ENCODE measurements at regions not wholly inside any gene's neighbourhood (a gene's known extent, or its start where the extent isn't known, plus 50 kb on each side); places are given as distances from the start of the nearest gene placed in this dataset.

DNA sequence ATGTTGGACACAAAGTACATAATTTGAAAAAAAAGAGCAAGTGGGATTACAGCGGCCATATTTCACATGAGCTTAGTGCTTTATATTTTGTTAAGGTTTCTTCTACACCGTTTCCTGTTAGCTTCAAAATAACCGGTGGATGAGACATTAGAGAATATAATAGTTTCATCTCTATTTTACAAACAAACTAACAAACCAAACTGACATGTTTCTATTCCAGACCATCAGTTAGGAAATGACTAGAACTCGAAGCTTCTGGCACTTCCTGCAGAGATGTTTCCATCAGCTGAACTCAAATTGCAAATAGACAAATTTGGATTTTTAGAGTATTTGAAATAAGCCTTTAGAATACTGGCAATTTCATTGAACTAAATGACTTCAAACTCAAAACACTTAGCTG lies 86.5 kb downstream of the MTRR start:
- DNase-seq (ENCODE audit: low read depth in 2 of 3, low spot score in 2 of 3) = no peak

DNA sequence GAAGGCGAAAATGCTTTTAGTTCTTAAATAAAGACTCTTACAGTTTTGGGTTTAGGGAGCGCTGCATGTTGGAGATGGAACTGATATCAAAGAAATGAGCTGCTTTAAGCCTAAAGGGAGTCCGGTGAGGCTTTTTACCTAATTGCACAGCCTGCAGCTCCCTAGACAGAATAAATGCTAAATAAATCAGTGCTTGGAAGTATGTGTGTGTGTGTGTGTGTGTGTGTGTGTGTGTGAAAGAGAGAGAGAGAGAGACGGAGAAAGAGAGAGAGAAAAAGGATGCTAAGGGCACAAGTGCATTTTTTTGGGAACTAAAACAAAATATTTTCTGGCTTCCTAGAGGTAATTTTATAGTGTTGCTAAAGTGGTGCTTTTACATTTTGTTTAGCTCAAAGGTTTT lies 88.4 kb downstream of the MTRR start:
- no peak for DNase-seq (ENCODE audit: low read depth in 2 of 3, low spot score in 2 of 3)

DNA sequence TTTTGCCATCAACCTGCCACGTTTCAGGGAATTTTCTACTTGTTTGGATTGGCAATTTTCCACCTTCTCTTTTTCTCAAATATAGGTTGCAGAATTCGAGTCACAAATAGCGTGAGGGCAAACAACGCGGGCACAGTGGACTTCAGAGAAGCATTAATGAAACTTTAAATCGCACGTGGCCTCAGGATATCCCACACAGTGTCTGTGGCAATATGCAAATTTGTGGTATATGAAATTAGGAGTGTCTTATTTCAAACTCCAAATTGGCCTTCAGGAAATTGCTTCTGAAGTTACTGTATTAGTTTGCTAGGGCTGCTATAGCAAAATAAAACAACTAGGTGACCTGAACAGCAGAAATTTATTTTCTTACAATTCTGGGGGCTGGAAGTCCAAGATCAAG lies 91.2 kb downstream of the MTRR start:
- no peak for DNase-seq (ENCODE audit: low read depth in 2 of 3, low spot score in 2 of 3)

DNA sequence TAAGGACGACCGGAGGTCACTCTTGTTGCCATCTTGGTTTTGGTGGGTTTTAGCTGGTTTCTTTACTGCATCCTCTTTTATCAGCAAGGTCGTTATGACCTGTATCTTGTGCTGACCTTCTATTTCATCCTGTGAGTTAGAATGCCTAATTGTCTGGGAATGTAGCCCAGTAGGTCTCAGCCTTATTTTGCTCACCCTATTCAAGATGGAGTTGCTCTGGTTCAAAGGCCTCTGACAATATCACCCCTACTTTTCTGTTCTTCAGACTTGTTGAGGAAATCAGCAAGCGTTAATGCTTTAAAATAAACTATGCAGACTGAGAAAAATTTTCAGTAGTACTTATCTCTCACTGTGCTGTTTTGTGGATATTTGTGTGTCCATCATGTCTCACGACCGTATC lies 92.6 kb downstream of the MTRR start:
- no peak for DNase-seq (ENCODE audit: low read depth in 2 of 3, low spot score in 2 of 3)

DNA sequence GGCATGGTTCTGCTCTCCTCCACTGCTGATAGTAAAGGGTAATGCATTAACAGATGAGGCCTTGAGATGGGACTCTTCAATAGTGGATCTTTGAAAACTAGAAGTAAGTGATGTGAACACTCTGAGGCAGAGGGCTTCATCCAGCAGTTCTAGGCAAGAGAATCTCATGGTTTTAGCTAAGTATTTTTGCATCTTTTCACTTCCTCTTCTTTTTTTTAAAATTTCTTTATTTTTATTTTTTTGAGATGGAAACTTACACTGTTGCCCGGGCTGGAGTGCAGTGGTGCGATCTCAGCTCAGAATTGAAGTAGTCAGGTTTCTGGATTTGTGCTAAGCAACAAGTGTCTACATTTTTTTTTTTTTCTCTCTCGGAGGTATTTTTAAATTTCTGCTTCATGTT lies 101.9 kb downstream of the MTRR start:
- DNase-seq (ENCODE audit: low read depth in 2 of 3, low spot score in 2 of 3) = no peak

DNA sequence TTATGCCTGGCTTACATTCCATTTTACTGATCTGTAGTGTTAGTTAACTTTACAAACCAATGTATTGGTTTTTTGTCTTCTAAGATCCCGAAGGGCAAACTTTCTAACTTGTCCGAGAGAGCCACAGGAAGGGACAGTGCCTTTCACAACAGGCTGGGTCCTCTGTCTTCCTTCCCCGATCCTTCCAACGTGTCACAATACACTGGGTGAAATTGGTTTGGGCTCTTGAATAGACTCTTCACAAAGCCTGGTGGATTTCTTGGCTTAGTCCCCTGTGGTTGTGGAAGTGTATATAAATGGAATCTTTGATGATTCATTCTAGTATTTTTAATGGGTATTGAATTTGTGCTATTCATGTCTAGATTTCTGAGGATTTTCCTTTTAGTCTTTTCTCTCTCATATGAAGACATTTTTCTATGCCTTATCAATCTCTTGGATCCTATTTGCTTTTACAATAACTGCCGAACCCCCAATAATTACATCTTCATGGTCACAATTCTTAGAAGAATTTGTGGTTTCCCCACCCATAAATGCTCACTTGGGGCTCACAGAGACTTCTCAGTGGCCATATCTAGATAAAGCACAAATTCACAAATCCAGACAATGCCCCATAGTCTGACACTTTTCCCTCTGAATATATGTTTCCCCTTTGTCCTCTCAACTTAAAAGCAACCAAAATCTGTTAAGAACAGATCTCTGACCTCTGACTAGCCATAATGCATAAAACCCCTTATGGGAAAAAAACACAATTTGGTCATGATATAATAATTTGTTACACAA lies 107.7 kb downstream of the MTRR start:
- DNase-seq (ENCODE audit: low read depth in 2 of 3, low spot score in 2 of 3) = no peak

DNA sequence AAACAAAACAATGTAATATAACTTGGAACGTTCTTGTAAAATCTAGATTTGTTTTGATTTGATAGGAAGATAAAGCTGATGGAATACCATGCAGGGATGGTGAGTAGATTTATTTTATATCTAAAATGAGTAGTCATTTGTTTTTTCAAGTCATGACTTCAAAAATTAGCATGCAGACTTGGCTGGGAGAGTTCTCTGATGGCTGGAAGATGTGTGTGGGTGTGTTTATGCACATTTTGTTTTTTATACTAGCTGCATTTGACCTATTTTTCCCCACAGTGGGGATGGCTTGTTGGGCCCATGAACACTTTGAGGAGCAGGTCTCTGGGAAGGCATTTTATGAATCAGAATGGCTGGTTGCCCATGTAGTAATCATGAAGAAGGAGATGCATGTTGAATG lies 109.2 kb downstream of the MTRR start:
- DNase-seq (ENCODE audit: low read depth in 2 of 3, low spot score in 2 of 3) = no peak

DNA sequence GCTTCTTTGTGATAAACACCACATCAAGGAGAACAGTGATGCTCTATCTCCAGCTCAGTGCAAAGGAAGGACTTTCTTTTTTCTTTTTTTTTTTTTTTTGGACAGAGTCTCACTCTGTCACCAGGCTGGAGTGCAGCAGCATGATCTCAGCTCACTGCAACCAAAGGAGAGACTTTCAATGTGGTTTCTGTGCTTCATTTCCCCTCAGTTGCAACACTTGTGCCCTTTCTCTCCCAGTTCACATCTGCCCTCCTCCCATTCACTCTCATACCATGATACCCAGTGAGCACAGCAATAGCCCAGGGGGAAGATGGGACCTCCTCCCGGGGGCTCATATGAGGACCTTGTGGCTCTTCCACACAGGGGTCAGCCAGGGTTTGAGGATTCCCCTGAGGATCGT lies 110.0 kb downstream of the MTRR start:
- no peak for DNase-seq (ENCODE audit: low read depth in 2 of 3, low spot score in 2 of 3)

DNA sequence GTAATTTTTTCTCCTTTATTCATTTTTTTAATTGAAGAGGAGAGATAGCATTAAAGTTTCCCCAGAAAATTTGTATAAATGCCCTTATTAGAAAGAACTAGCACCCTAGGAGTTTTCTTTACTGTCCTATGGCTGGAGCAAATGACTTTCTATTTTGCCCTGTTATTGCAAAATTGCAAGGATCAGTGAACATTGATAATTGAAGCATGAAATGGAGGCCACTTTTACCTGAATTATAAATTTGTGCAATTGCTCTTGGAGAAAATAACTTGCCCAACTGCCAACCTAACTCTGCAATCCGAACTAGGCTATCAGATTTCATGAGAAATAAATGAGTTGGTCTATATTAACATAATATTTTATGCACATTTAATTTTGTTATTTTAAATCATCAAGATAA lies 111.9 kb downstream of the MTRR start:
- no peak for DNase-seq (ENCODE audit: low read depth in 2 of 3, low spot score in 2 of 3)

DNA sequence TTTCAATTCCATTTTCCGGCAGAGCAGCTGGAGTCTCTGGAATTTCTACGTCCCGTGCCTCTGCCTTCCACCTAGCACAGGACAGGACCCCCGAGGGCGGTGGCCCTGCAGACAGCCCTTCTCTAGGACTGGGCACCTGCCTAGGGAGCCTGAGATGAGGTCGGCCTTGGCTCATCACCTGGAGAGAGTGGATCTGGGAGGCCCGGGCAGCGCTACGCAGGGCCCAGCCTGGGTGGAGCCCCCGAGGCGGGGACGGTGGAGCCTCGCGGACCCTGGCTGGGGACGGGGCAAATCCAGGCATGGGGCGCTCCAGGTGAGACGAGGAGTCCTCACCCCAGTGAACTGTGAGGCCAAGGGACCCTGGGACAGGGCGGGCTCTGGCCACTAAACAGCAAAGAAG lies 114.5 kb downstream of the MTRR start:
- no peak for DNase-seq (ENCODE audit: low read depth in 2 of 3, low spot score in 2 of 3)

DNA sequence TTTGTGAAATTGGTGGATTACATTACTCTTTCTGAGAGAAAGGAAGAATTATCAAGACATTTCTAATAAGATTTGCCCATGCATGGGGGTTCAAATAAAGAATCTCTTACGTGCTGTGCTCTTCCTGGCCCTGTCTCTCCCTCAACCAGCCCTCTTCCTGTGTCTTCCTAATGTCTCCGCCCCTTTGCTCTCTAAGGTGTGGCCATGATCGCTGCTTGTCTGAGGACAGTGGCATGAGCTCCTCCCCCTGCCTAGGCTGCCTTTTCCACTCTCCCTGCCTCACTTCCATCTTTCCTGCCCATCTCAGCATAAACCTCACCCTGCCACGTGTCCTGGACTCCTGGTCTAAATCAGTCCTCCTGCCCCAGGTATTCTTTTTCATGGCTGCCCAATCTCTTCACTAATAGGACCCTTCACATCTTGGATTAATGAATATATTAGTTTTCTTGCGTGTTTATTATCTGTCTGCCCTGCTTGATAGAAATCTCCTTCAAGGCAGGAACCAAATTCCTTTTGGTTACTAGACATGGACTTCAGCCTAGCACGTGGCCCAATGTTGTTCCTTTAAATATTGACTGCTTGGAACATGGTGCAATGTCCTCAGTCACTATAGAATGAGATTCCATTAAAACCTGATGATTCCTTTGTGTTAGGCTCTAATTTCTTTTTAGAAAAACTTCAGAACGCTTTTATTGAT lies 122.3 kb downstream of the MTRR start:
- DNase-seq (ENCODE audit: low read depth in 2 of 3, low spot score in 2 of 3) = no peak

DNA sequence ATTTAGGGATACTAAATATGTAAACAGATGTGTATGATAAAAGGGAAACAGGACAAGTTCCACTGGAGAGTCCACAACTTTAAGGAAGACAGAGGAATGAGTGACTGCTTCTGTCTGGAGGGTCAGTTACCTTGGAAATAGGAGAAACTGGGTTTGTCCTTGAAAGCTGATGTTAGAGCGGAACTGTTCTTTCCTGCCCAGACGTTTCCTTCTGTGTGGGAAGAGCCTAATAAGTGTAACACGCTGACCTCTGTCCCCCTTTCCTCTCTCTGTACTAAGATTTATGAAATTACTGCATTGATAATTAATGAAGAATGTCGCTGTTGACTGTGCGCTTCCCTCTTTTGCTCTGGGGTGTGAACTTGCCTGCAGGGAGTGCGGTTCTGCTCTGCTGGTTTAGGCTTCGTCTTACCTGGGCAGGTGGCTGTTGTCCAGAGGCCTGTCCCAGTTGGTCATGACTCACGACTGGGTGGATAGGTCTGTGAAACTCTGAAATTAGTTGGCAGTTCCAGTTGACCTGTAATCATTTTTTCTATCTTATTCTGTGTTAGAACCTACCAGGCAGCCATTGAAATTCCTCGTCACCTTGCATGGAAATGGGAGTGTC lies 126.8 kb downstream of the MTRR start:
- no peak for DNase-seq (ENCODE audit: low read depth in 2 of 3, low spot score in 2 of 3)

DNA sequence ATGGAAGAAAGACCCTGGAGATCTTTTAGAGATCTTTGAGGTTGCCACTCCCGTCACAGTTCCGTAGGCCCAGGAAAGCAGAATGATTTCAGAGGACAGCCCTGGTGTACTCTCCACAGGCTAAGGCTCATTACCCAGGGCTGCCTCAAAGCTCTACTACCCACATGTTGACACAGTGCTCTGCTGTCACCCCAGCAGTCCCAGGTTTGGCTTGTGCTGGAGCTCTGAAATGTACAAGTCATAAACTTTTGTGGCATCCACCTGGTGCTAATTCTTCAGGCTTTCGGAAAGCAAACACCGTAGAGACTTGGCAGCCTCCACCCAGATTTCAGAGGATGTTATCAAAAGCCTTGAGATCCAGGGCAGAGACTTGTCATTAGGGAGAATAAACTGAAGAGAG lies 136.5 kb downstream of the MTRR start:
- no peak for DNase-seq (ENCODE audit: low read depth in 2 of 3, low spot score in 2 of 3)

DNA sequence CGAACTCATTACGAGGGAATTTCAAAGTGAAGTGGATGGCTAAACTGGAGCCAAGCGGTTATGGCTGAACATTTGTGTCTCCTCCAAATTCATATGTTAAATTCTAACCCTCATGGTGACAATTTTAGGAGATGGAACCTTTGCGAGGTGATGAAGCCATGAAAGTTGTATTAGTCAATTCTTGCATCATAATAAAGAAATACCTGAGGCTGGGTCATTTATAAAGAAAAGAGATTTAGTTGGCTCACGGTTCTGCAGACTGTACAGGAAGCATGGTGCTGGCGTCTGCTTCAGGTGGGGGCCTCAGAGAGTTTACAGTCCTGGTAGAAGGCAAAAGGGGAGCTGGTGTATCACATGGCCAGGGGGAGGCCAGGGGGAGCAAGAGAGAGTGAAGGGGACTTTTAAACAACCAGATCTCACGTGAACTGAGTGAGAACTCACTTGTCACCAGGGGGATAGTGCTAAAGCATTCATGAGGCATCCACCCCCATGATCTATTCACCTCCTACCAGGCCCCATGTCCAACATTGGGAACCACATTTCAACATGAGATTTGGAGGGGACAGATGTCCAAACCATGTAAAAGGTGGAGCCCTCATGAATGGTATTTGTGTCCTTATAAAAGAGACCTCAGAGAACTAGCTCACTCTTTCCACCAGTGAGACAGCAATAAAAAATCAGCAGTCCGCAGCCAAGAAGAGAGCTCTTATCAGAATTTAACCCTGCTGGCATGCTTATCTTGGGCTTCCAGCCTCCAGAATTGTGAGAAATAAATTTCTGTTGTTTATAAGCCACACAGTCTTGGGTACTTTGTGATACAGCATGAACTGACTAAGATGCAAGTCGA lies 143.4 kb downstream of the MTRR start:
- DNase-seq (ENCODE audit: low read depth in 2 of 3, low spot score in 2 of 3) = no peak

DNA sequence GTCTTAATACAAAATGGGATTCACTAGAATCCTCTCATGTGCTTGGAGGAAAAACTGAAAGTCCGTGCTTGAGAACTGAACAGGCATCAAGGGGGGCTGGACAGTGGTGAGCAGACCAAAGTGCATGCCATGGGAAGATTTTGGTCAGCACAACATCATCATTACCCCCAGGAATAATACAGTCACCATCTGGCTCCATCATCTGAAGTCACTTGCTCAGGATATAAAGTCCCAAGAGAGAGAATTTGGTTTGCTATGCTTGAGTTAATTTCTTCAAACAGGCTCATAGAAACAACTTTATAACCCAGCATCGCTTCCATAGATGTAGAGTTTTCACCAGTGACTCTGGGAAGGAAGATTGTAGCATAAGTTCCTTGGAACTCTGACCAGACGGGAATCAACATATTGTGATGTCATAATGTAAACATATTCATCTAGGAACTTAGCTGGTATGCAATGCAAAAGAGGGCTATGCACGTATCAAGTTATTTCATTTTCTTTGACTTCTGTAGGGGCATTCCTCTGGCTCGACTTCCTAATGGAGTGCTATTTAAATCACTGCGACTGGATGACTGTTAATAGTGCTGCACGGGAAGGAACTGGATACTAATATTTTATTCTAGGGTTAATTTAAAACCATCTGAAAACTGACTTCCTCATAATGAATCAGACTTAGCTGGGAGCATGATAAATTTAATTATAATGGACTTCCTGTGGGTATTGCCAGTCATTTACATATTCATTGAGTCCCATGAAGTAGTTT lies 145.2 kb downstream of the MTRR start:
- no peak for DNase-seq (ENCODE audit: low read depth in 2 of 3, low spot score in 2 of 3)

DNA sequence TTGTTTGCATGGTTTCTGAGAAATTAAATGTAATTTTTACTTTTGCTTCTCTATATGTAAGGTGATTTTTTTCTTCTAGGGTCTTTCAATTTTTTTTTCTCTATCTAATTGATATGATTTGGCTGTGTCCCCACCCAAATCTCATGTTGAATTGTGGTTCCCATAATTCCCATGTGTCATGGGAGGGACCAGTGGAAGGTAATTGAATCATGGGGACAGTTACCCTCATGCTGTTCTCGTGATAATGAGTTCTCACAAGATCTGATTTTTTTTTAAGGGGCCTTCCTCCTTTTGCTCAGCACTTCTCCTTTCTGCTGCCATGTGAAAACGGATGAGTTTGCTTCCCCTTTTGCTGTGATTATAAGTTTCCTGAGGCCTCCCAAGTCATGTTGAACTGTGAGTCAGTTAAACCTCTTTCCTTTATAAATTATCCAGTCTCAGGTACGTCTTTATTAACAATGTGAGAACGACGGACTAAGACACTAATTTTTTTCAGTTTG lies 150.8 kb downstream of the MTRR start:
- no peak for DNase-seq (ENCODE audit: low read depth in 2 of 3, low spot score in 2 of 3)

DNA sequence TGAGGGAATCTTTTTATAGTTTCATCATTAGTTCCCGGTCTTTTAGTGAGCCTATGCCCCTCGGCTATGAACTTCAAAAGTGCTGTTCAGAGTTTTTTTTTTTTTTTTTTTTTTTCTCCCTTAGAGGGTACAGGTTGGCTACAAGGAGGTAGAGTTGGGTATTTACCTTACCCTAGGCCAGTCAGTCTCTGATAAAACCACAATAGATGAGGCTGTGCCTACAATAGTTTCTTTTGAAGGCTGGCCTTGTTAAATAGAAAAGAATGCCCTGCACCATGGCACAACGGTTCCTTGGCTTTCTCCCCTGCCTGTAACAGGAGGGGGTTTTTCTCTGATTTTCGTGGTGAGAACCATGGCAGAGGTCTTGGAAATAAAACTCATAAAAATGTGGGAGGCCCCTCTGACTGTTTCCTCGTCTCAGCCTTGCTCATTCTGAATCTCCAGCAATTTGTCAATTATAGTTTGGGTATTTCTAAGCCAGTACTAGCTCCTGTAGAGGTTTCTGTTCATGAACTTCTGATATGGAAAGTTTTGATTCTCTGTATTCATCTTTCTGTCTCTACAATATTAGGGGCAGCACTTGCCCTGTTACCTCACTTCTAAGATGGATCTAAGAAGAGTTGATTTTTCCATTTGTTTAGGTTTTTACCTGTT lies 152.0 kb downstream of the MTRR start:
- DNase-seq (ENCODE audit: low read depth in 2 of 3, low spot score in 2 of 3) = no peak

DNA sequence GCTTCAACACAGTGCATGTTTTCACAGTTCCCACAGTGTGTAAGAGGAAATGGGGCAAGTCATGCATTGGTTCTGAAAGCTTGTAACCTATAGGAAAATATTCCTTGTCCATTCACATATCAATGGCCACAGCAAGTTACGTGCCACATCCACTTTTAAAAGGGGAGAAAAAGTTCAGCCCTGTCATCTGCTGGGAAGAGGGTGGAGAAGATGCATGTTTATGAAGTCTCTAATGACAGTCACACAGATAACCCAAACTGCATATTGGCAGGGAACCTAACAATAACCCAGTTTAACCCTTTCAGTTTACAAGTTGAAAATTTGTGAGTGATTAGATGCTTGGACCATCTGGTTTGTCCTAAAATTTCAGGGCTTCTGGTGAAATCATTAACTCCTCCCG lies 159.3 kb downstream of the MTRR start:
- no peak for DNase-seq (ENCODE audit: low read depth in 2 of 3, low spot score in 2 of 3)

DNA sequence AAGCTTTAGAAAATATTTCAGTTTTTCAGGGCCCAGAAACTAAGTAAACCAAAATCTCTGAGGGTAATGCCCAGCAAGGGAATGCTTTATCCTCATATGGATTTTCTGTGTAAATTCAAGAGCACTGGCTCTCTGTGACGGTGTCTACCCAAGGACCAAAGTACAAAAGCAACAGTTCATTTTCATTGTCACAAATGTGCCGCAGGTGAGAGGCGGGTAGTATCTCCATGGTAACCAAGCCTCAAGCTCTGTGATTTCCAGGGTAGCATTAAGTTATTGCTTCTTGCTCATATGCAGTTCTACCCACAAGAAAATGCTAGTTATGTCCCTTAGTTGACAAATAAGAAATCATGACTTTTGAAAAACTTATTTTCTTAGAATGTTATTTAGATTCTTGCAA lies 164.3 kb downstream of the MTRR start:
- no peak for DNase-seq (ENCODE audit: low read depth in 2 of 3, low spot score in 2 of 3)

DNA sequence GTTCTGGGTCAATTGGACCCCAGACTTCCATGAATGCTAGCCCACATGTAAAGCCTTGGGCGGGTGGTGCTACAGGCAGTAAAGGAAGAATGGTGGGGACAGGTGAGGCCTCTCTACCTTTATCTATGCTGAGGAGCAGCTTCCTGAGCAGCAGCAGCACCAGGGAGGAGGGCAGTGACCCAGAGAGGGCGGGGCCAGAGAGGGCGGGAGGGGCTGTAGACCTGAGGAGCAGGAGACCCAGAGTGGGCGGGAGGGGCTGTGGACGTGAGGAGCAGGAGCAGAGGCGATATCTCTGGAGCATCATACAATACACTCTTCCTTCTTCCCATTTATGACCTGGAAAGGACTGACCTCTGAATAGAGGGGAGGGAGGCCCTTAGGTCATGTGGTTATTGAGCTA lies 165.9 kb downstream of the MTRR start:
- no peak for DNase-seq (ENCODE audit: low read depth in 2 of 3, low spot score in 2 of 3)
